Activated CD8-positive, alpha-beta memory T cell treated with anti-CD3 and anti-CD28 coated beads for 48 hours (primary cell): ENCODE measurements at regions not wholly inside any gene's neighbourhood (a gene's known extent, or its start where the extent isn't known, plus 50 kb on each side); places are given as distances from the start of the nearest gene placed in this dataset.

ENCODE experiments used
- DNase-seq, 3 experiments: peaks; one replicate each; pipeline ENCODE4 v3.0.0-alpha.2; 2020; ENCODE audit warnings: low read depth in 2 of 3, low spot score in 2 of 3

DNA sequence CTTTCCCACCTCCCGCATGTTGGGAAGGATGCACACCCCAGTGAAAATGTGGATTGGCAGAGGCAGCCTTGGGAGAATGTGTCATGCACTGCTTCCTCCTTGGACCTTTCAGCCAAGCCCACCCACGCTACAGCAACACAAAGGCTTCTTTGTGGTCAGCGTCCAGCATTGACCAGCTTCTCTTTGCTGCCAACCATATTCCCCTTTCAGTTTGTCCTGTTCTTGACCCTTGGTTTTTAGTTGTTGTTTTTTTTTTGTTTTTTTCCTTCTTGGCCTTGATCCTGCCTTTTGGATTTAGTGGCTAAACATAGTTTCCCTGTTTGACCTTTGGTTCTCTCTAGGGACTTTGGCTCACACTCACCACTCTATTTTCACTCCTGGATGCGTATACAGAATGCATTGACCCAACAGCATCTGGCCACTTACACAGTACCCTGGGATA is 573.6 kb downstream of the INSC start:
- DNase-seq, result no peak

DNA sequence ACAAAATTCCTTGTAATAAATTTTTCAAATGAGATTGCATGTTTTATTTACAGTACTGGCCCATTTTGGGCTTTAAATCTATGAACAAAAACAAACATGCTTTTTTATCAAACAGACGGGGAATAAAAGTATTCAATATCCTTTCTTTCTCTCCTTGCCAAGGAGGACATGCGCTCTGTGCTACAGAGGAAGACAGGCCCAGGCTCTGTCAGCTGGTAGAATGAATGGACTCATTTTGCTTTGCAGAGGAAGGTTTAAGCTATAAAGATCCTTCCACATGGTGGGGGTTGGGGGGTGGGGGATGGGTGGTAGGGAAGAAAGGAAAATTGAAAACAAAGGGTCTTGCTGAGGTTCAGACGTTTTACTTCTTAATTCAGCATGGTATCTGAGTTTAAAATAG is 575.6 kb downstream of the INSC start:
- no peak for DNase-seq

DNA sequence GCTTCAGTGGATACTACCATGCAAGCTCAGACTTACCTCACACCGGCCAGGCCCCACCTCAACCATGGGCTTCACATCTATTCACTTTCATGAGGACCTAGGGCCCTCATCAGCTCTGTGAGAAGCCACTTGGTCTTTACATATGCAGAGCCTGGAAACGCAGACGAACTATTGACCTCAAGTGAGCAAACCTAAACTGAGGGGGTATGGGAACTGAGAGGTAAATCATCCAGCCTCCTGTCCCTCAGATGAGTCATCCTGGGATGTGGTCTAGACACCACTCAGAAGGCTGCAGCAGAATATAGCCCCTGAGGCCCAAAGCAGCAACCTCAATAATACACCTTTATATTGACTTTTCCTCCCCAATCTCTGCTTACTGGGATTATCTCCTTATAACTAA is 578.0 kb downstream of the INSC start:
- no peak for DNase-seq

DNA sequence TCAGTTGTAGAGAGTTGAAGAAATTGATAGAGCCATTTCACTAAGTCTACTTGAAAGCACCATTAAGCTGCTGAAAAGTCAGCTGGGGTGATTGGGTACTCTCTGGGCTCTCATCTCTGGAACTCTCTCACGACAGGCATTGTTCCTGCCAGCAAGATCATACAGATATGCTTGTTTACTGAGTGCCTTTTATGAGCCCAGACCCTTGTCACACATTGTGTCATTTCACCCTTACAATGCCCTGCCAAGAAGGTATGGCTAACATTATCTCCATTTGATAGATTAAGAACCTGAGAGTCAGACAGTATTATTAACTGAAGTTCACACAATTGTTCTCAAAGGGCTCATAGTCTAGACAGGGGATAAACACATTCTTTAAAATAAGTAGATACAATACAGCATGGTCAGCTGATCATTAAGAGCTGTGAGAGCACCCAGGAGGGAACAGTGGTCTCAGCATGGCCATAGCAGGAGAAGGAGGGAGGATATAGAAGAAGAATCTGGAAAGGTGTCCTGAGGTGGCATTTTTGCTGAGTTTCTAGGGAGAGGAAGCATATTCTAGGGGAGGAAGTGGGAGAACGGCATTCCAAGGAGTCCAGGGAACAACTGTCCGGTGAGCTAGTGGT is 580.5 kb downstream of the INSC start:
- no peak for DNase-seq

DNA sequence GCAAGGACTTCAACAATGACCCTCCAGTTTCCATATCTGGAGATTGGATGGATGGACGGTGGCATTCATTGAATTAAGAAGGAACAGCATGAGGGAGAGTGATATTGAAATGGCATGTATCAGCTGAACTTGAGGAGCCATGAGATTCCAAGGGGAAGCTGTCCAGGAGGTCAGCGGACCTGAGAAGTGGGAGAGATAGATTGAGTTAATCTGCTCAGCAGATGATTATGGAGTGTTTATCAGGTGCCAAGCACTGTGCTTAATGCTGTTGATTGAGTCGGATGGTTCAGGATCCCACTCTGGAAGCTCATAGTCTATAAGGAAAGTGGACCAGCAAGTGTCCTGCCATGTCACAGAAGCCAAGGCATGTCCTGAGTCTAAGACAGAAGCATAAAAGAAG is 581.3 kb downstream of the INSC start:
- DNase-seq, result no peak

DNA sequence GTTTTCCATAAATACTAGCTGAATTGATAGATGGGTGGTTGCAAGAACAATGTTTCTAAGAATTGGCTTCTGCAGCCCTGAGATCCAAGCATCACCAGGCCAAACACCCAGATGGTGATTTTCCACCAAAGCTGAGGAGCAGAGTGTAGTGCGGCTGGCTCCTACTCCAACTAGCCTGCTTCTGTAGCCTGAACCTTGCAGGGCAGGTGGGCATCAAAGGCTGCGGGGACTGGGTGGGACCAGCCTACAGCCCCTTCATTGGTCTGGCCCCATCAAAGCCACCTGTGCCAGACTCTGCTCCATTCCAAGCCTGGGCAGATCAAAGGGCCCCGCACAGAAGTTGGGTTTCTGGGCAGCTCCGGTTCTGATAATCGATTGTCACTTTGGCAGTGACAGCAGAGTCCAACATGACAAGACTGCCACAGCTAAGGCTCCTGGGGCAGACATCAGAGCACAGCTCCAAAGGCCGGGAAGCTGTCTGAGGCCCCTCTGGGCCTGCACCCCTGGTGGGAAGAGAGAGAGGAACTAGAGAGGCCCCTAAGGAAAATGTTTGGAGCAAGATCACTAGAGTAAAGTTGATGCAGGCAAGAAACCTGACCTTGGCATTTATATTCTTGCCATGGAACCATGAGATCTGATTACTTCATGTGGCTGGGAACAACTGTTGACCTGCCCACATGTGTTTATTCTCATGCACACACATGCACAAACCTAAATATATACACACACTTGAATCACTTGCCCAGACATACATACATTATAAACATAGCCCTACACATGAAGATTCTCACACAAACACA is 582.9 kb downstream of the INSC start:
- no peak for DNase-seq

DNA sequence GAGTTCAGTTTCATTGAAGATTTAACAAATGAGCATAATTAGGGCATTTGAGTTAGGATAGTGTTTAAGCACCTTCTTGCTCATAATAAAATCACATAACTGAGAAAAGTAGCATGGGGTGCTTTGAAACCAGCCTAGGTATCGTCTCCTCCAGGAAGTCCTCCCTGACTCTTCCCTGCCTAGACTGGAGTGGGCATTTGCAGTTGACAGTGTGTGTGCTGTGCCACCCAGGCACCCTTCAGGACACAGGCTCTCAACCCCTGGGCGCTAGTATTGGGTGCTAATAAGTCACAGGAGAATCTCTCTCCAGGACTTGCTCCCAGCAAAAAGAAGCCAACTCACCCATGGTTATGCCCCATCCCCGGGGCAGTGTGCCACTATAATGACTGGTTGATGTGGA is 584.1 kb downstream of the INSC start:
- no peak for DNase-seq

DNA sequence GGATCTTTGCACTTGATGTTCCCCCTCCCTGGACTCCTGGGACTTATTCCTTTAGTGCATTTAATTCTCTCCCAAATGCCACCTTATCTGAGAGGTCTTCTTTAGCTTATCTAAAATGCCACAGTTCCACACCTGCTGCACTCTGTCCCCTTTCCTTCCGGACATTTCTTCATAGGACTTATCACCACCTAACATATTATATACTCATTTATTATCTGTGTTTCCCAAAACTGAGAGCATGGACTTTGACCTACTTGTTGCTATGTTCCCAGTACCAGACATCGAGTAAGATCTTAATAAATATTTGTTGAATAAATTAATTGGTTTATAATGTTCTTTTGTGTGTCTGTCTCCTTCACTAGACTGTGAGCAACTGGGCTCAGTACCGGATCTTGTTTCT is 585.3 kb downstream of the INSC start:
- DNase-seq, result no peak

DNA sequence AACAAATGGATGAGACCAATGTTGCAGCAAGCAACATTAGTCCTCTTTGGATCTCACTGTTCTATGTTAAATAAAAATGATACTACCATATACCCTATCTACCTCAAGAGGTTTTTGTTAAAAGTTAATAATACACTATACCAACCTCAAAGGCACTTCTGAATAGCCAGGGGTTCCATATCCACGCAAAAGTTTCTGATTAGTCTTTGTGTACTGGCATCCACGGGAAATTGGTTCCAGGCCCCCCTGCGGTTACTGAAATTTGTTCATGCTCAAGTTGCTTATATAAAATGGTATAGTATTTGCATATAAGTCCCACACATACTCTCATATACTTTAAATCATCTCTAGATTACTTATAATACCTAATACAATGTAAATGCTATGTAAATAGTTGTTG is 585.7 kb downstream of the INSC start:
- no peak for DNase-seq

DNA sequence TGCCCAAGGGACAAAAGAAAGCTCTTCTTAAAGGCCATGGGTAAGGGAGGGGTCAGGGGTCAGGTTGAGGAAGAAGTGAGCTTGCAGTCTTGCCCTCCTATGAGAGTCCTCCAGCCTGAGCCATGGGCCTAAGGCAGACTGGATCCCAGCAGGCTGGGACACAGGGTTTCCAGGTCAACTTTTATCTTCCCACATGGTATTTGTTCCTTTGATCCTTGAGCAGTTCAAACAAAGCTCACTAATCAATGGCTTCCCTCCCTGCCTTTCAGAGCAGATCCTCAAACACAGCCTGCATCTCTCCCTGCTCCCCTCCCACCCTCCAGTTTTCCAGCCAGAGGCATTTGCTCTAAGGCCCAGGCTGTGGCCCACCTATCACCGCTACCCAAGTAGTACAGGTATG is 589.3 kb downstream of the INSC start:
- no peak for DNase-seq

DNA sequence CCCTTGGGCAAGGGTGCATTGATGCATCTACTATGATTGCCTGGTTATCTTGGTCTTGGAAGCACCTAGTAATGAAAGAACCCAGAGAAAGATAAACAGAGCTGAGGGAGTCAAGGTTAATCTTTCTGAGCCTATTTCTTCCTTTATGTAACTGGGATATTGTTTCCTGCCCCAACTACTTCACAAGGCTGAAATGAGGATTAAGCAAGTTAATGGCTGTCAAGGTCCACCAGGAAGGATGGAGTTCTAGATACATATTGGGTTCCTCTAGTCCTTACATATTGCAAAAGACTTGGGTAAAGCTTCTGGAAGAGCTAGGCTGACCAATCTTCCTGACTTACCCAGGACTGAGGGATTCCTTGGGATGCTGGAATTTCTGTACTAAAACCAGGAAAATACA is 589.8 kb downstream of the INSC start:
- no peak for DNase-seq

DNA sequence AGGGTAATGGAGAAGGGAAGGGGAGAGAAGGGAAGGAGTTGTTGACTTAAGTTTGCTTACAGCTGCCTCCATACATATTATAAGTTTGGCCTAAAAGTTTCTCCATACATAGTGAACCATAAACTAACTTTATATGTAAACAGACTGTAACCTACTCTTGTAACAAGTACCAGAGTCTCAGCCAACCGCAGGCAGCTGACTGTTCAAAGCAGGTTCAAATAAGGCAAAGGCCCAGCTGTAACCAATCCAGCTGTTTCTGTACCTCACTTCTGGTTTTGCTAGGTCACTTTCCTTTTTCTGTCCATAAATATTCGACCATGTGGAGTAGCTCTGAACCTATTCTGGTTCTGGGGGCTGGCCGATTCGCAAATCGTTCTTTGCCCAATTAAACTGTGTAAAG is 591.2 kb downstream of the INSC start:
- no peak for DNase-seq

DNA sequence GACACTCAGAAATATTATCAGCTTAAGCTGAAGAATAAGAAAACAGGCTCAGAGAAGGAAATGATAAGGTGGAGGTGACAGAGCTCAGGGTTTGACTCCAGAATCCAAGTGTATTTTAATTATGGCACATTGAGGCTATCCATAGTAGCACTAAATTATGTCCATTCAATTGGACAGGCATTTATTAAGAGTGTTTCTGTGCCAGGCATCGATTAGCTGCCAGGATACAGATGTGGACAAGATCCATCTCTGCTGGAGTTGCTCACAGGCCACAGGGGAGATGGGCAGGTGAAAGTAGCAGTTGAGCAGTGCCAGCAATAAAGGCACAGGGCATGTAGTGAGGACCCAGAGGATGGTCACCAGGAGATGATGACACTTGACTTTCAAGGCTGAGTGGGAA is 592.5 kb downstream of the INSC start:
- DNase-seq, result no peak

DNA sequence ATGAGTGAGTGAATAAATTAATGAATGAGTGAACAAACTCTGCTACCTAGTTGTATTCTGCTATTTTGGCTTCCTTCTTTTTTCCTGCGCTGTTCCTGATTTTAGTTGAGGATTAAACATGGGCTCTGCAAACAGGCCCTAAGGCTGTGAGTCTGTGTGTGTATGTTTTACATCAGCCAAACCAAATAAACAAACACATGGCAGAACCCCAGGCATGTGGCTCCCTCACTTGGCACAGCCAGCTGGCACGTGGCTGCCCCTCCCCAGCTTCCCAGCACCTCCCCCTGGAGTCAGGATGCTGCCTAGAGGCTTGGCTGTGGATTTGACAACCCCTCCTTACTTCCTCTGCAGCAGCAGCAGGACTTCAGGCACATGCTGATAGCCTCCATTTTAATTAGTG is 593.2 kb downstream of the INSC start:
- no peak for DNase-seq

DNA sequence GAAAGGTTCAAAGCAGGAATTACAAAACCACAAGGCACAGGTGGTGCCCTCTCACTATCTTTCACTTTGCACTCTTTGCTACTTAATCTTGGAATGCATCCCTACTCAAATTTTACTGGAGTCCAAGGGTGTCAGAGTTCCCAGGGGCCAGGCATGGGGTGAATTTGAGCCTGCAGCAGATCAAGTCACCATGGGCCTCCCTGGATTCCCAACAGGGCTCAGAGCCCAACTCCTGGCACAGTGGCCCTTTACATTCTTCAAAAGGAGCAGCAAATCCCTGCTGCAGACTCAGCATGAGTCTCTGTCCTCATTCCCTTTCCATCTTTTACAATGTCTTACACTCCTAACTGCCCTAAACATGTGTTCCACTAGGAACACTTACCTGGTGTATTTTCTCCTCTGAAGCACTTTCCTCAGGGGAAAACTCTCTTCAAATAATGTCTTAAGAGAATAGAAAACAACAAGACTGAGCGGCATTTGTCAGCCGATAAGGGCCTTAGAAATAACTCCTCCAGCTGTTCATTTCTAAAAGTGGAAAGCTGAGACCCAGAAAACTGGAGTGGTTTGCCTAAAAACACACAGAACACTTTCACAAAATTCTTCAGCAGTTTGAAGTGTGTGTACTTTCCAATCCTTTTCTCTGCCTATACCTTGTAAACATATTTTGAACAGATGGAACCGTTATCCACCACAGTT is 596.0 kb downstream of the INSC start:
- DNase-seq, result no peak

DNA sequence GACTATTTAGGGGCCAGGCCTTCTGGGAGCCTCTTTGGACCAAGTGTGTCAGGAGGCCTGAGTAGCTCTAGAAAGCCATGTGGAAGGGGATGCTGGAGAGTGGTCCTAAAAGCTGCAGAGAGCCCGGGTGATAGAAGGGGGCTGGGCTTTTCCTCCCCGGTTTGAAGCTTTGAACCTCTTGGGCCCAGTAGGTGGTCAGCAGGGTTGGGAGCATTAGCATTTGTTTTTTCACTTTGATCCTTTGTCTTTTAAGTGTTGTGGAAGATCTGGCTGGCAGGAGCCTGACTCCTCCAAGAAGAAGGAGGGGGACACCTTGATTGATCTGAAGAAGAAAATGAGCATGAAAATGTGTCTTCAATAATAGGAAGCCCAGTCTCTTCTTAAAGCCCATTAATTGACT is 596.6 kb downstream of the INSC start:
- no peak for DNase-seq

DNA sequence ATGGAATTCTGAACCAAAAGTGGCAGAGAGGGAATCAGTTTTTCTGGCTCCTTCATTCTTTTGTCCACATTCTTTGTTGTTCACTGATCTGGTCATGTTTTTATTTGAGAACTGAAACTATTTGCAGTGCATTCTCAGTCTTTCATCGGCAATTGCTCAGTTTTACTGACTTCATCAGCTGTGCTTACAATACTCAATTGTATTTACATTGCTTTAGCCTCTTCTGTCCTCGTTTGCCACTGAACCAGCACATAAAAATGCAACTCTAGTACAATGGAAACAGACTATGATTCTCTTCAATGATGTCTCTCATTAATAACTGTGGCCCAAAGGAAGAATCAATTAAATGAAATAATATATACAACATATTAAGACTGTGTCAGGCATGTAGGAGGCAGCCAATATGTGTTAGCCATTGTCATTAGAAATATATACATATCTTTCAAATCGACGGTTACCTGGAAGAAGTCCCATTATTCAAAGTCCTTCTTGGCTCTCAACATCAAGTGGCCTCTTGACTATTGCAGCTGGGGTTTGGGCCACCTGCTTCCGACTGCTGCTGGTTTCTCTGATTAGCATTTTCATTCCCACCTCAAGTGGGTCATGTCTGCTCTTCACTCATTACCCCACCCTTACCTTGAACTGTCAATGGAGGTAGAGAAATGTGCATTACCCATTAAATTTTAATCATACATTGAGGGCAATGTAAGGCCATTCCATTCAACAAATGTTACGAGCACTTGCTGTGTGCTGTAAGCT is 600.1 kb downstream of the INSC start:
- no peak for DNase-seq

DNA sequence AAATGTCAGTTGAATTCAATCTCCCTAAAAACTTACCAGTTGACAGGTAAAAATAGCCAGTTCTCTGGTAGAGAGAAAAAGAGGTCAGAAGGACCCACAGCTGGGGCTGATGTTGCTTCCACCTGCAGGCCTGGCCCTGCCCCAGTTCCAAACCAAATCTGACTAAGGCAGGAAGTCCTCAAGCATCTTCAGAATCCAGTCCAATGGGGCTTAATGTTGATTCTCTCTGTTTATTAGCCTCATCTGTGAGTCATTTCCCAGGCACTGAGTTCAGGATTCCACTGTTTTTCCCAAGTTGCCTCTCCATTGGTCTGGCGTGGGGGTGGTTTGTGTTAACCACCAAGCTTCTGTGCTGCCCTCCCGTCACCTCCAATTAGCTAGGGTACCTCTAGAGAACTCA is 601.8 kb downstream of the INSC start:
- DNase-seq, result no peak

DNA sequence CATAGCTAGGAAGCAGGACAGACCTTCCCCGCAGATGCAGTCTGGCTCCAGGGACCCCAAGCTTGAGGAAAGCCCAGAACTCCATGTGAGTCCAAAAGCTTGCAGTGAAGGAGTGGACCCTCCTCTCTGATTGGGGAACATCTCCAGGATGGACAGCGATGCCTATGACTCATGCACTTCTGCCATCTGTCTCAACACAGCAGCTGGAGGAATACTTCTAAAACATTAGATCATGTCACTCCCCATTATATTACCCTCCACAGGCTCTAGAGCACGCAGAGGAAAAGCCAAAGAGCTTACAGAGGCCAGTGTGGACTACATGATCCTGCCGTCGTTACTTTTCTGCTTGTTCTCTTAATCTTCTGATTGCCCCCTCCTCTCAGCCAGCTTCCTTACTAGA is 605.7 kb downstream of the INSC start:
- no peak for DNase-seq

DNA sequence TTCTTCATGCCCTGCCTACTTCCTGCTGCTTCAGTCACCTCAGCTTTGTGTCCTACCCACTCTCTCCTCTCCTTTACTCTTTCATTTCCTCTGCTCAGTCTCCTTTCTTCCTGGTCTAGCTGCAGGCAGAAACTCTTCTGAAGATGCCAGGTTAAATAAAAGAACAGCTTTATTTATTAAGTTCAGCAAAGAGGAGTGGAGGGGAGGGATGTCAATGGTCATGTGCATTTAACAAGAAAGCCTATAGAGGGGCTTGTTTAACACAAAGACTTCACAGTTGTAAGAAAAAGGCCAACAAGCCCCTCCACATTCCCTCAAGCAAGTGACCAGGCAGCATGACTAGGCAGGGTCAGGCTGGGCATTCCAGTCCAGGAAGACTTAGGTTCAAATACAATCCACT is 609.2 kb downstream of the INSC start:
- no peak for DNase-seq

DNA sequence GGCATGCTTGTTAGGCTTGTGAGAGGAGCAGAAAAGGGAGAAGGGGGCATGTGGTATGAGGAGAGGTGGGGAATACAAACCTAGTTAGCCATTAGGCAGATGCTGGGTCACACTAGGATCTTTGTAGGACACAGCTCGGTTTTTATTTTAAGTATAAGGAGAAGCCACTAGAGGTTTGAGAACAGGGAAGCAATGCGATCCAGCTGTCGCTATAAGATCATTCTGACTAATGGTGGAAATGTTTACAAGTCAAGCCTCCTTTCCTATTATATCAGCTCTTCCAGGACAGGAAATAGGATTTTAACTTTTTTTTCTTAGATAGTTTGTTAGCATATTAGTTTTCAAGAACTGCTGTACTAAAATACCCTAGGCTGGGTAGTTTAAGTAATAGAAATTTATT is 609.9 kb downstream of the INSC start:
- no peak for DNase-seq

DNA sequence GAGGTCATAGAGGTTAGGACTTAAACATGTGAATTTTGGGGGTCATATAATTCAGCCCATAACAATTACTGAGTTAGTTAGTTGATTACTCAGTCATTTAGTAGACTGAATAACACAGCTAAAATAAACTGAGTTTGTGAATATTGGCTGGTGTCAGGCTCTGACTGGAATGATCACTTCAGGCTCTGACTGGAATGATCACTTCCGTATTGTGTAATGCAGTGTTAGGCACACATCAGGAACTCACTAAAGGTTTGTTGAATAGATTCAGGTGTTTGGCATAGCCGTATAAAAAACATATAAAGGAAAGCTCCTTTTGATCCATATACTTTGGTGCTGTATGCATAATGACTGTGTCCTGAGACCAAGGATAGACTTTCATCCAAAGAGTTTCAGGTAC is 610.5 kb downstream of the INSC start:
- DNase-seq, result no peak
